Tongue (tissue), 1 donor: ENCODE measurements at regions not wholly inside any gene's neighbourhood (a gene's known extent, or its start where the extent isn't known, plus 50 kb on each side); places are given as distances from the start of the nearest gene placed in this dataset.
"Not testable (repeated sequence)": the region's sequence is repeated elsewhere in the genome, so short reads cannot be mapped to it uniquely, and the experiment has no call there.

Experiments
- DNase-seq: peaks from one replicate; pipeline ENCODE4 v3.0.0-alpha.2; 2015

DNA sequence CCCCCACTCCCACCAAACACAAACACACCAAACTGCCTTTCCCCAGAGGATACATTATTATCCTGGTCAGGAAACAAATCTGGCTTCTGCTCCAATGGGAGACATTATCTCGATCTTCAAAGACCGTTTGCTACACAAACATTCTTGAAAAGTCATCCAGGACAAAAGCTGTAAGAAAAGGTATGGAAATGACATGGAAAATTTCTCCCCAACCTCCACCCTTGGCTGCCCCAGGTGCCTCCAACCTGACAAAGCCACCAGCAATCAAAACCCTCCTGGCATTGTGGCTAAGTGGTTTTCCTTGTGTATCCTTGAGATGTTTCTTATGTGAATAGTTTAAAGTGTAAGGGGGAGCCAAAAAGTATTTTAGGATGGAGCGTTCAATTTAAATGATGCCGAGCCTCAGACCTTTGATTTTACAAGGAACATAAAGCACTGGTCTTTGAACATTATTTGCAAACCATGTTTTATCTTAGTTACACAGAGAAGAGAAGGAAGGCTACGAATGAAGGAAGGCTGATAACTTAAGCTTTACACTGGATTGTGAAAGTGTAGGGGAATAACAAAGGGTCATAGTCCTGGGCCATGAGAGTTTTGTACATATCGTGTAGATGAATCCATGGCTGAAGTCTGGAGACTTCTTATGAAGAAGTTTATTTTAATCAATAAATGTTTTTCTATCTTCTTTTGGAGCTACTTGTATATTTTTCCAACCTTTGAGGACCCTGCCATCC, 418.9 kb upstream of the TMTC1 start:
- DNase-seq = no peak

DNA sequence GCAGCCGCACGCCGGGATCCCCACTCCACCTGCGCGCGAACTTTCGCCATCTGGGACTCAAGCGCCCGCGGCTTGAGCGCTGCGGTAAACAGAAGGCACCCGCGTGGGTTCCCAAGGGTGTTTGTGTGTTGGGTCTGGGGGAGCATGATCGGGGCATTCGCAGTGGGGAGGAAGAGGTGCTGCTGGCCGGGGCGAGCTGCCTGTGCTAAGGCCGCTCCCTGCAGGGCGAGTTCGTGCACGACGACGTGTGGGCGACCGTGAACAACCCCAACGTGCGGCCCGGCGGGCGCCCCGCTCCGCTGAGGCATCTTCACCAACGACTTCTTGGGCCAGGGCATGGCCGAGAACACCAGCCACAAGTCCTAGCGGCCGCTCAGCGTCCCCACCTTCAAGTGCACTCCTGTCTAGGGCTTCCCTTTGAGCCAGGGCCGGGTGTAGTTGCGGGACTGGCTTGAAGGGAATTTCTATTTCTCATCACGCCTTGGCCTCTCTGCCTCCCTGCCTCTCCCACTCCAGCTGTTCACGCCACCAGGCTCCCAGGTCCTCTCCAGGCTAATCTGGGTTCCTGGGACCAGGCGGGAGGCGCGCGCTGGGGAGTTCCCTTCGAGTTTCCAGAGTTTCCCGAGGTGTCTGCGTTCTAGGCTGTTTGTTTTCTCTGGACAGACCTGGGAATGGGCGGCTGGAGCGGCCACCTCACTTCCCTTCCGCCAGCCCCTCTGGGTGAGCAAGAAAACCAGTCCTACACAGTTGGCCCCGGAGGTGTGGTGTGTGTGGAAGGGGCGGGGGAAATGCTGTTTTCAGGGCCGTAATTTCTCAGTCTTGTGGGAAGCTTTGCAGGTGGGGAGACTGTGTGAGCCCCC, 417.8 kb upstream of the TMTC1 start:
- no peak for DNase-seq

DNA sequence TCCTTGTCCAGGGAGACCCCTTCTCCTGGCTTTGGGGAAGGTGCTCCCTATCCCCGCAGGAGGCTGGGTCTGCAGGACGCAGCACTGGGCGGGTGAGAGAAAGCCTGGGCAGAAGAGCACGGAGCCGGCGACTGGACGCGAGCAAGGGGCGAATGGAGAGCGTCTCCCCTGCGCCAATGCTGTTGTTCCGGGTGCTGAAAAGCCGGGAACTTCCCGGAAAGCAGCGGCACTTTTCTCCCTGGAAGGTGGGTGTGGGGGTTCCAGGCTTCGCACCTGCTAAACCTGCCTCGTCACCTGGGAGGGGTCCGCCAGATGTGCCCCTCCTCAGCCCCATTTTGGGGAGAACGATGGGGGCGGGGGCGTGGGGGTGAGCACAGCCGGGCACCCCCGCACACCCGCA, 417.1 kb upstream of the TMTC1 start:
- DNase-seq = peak; percentile 18

DNA sequence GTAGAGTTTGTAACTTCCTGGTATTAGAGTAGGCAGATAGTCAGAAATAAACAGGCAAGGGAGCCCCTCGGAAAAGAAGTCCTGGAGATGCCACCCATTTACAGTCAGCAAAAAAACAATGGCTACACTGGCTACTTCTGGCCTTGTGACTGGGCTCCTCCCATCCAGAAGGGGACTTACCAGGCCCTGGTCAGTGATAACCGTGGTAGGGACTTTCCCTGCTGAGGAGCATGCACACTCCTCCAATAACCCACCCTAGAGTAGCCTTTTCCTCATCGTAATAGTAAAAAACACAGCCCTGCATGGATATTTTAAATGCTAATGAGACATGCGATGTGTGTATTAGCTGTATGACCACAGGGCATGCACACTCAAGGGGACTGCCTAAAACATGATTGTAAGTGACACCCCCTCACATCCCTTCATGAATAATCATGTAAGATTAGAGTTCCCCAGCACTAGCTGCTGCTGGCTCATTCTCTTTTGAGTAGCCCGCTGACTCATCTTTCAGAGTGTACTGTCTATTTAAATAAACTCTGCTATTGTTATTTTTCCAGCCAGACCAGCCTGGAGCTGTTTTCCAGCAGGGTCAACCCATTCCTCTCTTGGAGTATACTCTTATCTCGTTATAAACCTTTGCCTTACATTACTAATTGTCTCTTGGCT, 413.8 kb upstream of the TMTC1 start:
- no peak for DNase-seq

DNA sequence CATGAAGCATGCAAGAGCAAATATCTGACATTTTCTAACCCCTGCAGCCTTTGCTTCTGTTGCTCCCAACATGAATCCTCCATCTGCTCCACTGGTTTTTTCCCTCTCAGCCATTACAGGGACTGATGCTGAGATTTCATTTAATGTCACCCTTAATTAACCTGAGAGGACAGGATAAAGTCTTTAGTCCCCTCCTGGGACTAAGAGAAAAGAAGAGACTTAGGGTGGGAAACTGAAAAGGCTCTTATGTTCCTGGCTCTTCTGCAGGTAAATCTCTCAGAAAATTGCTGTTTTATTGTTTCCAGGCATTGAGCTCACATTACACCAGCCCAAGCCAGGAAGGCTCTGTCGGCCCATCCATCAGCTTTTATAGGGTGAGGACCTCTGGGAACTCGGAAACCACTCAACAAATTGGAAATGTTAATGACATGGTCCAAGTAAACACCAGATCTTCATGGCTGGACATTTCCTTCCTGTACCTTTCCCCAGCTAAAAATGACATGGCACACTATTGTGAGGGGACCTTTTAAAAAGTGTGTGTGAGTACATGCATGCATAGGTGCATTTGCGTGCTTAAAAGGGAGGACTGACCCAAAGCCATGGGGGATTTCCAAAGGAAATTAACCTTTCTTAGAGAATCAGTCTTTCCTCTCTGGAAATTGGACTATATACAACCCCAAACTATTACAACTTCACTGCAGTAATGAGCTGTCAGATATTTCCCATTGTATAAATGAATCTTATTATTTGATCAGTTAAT, 408.1 kb upstream of the TMTC1 start:
- DNase-seq = peak; percentile 39

DNA sequence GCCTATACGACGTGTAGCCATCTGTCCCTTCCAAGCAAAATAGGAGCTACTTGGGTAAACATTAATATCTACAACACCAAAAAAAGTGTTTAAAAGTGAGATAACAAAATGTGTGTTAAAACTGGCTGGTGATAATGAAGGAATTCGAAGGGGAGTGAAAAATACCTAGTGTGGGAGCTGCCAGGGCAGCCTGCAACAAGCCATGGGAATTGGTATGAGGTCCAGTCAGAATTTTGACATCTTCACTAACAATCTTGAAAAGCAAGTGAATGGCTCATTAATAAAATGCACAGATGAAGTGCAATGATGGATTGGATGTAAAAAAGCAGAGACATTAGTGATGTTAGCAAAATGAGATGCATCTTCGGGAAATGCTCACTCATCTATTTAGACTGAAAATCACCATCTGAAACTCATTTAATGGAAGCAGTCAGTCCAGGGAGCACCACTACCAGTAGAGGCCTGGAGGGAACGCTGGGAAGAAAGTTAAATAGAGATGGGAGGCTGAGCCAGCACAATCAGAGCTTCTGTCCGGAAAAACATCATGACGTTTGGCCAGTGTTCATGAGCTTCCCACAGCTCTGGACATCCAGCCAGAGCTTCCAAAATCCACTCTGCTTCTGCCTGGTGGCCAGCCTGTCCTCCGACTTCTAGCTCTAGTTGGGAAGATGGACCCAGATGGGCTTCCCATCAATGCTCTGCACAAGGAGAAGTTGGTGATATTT, 405.0 kb upstream of the TMTC1 start:
- DNase-seq = peak; percentile 39

DNA sequence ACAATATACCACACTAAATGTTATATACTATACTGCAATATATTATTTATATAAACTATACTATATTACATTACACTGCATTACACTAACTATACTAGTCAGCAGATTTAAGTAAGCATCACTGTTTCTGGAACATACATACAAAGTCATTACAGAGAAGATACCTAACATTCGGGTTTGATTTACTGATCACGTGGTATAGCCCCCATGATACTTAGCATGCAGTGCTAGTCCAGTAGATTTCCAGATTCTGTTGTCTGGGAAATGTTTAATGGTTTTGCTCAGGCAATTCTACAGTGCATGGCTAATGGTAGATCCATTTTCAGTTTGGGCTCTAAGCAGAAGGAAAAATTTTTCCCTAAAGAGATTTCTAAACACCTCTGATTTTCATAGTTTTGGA, 403.7 kb upstream of the TMTC1 start:
- DNase-seq = no peak

DNA sequence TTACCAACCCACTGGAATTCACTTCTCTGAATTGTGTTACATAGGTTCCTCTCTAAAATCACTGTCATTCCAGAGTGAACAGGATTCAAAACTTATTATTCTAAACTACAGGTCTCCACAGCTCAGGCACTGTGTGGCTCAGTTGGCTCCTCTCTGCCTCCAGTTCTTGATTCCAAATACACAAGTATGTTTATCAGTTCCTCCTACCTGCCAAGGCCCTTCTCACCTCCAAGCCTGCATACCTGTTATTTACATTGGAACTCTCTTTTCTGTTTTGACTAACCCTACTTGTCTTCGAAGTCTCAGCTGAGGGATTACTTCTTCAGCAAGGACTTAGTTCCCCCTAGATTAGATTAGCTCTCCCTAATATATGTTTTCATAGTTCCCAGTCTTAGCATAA, 397.6 kb upstream of the TMTC1 start:
- no peak for DNase-seq

DNA sequence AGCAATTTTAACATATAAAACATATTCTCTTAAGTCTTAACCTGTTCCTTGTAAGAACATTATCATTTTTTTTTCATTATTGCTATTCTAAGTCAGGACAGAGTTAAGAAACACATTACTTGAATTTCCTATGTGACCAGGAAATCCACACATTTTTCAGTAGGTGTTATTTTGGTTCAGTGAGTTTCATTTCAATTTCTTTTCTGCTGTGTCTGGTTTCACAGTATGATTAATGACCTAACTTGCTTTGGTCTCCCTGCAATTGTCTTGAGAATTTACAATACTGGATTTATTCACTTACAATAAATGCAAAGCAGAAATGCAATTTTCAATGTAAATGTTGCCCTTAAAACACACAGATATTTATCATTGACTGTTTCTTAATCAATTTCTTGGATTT, 396.9 kb upstream of the TMTC1 start:
- DNase-seq = no peak

DNA sequence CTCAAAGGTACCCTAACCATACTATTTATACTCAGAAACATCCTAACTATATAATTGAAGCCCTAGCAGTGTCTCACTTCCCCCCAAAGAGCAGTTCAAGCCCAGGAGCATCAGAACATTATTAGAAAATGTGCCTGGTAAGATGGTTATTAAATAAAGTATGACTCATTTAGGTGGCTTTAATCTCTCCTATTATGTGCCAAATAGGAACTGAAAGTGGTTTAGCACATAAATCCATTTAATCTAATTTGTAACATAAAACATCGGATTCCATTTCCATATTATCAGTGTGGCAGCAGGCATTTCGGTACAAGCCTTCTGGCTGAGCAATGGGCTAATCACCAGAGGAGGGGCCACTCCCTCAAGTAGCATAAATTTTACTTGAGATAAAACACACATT, 395.2 kb upstream of the TMTC1 start:
- no peak for DNase-seq

DNA sequence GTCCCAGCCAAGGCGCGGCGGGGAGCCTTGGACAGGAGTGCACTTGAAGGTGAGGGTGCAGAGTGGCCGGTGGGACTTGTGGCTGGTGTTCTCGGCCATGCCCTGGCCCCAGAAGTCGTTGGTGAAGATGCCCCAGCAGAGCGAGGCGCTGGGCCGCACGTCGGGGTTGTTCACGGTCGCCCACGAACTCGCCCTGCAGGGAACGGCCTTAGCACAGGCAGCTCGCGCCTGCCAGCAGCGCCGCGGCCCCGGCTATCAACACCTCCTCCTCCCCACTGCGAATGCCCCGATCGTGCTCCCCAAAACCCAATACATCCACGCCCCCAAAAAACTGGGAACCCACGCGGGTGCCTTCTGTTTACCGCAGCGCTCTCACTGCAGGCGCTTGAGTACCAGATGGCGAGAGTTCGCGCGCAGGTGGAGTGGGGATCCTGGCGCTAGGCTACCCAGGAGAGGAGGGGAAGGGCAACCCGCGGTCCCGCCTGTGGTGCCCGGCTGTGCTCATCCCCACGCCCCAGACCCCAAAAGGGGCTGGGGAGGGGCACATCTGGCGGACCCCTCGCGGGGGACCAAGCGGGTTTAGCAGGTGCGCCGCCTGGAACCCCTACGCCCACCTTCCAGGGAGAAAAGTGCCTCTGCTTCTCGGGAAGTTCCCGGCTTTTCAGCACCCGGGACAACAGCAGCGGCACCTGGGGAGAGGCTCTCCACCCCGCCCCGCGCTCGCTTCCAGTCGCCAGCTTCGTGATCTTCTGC, 386.3 kb upstream of the TMTC1 start:
- peak; percentile 24 for DNase-seq

DNA sequence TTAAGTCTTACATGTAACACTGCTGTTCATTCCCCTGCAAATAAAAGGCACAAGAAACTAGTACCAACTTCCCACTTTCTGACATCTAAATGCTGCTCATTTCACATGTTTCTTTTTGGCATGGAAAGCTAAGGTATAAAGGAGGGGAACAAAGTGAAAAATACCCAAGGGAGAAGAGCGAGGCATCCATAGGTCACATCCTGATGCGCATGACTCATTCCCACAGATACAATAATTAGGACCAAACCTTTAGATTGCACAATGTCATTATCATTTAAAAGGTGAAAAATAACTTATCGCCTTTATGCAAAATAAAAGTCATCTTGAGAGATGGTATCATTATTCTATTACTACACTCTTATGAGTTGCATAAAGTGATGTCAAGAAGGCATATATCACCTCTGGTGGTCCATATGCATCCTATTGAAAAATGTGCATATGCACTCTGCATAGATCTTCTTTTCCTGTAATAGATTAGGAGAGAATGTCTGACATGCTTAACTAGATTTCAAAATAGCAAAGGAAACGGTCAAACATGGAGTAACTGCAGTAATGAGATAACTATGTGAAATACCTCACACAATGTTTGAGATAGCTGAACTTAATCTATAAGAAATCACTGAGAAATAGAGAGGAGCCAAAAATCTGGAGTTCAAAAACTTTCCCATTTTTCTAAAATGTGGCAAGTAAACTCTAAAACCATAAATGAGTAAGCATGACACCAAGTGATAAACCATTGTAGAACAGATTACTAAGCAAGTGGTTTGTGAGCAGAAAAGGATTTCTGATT, 382.5 kb upstream of the TMTC1 start:
- no peak for DNase-seq

DNA sequence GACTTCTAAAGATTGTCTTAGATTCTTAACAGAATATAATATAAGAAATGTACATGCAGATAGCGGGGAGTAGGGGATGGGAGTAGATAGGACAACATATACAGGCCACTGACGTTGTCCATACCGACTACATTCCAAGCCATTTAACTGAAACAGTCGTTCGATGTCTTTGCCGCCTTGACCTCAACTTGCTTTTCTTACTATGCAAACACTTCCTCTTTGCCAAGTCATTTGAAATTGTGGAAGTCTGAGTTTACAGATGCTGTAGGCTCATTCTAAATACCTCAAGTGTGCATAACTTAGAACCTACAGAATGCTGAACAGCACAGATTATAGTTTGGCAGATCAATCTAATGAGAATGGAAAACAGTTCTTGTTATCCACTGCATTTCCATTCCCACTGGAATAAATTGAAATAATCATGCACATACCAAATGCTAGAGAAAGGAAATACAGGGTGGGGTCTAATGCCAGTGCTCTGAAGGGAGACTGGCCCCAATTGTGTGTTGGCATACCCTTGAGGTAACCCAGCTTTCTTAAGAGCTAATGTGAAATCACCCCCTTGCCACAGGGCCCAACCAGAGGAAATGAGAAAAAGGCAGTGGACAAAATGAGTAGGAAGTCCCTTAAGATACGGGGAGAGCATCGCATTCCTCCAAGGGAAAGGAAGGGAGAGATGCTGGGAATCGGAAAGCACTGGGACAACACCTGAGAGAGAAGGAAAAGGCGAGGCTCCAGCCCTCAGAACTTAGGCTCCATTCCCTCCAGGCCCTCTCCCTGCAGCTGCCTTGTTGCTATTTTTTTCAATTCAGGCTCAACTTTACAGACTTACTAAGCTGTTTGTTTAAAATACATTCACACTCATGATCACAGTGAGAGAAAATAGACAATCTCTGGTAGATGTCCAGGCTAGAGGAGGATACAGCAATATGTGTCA, 380.9 kb upstream of the TMTC1 start:
- peak; percentile 38 for DNase-seq

DNA sequence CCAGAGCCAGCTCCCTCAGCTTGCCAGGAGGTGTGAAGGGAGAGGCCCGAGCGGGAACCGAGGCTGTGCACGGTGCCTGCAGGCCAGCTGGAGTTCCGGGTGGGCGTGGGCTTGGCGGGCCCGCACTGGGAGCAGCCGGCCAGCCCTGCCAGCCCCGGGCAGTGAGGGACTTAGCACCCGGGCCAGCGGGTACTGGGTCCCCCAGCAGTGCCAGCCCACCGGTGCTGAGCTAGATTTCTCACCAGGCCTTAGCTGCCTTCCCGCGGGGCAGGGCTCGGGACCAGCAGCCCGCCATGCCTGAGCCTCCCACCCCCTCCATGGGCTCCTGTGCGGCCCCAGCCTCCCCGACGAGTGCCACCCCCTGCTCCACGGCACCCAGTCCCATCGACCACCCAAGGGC, 373.1 kb upstream of the TMTC1 start:
- not testable (repeated sequence) for DNase-seq

DNA sequence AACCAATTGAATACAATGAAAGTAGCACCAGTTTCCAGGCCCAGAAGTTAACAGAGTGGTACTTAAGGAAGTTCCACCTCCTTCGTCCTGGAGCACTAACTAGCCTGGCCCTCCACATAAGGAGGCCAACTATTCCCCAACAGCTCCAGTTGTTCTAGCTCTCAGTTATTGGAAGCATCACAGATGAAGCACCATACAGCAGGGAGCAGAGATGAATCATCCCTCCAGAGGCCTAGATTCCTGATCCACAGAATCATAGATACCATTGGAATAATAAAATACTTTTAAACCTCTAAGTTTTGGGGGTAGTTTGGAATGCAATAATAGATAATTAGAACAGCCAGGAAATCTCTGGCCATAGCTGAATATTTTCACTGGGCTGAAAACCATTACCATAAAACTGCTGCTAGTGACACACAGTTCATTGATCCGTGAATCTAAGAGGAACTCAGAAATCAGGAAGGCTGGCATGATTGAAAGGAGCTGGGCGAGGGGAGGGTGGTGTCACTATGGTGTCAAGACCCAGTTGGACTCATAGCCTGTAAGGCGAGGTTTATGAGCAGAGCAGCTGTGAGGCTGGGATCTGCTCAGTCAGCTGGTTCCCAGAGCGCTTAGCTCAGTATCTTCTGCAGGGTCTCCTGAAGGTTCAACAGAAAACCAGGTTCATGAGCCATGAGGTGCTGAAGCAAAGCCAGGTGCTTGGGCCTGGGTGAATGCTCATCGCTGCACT, 371.4 kb upstream of the TMTC1 start:
- DNase-seq = no peak

DNA sequence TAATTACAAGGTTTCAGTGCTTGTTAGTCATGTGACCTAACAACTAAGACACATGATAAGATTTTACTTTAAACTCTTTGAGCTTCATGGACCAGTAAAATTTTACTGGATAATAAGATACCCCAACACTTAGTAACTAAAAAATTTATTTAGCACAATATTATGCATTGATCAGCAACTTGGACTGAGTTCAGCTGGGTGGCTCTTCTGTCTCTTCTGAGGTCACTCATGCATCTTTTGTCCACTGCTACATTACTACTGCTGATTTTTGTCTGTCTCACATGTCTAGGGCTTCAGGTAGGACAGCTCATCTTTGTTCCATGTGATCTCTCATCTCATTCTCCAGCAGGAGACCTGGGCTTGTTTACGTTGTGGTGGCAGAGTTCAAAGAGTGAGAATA, 370.2 kb upstream of the TMTC1 start:
- no peak for DNase-seq

DNA sequence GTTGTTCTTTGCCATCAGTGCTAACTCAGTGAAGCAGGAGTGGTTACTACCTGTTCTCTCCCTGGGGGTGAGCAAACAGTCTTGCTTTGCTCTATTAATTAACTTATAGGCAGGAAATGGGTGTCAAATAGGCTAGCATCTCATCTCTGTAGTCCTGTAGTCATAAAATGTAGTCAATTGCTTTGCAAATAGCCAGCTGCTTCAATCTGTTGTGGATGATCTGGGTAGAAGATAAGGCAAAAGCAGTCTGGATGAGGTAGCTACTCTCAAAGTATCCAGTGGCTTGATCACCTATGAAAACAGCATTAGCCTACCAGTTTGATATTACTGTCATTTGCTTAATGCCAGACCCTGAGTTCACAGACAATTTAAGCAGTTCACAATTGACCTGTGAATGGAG, 369.0 kb upstream of the TMTC1 start:
- DNase-seq = no peak

DNA sequence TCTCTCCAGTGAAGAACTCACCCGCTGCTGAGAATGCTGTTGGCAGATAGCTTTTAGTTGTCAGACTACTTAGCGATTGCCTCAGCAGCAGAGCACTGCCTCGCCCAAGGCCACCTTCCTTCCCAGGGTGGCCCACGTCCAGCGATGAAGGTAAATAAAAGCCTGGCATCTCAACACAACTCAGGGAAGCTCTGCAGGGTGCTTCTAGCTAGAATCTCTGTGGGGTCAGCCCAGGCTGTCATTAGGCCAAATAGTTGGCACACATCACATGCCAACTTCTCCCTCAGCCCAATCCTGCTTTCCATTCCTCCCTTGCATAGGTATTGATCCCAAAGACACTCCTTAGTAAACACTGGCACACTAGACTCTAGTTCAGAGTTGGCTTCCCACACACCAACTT, 368.1 kb upstream of the TMTC1 start:
- no peak for DNase-seq
